ENCODE measurements at regions not wholly inside any gene's neighbourhood (a gene's known extent, or its start where the extent isn't known, plus 50 kb on each side); places are given as distances from the start of the nearest gene placed in this dataset.

- DNase-seq (peak; percentile 23 to 35), ATAC-seq (peak; percentile 75 to 83)
- in situ Hi-C loops (cut with MboI; ENCODE audit: low sequenced_read_pairs in 4 of 4), result no loop called here
- peak overlapping the region in 2 of 4 donors; percentile 33 to 55 for H3K27ac ChIP-seq
- no peaks in the 10 kb centered on the region for H3K27me3 ChIP-seq
- intact Hi-C loops (cut with DNase I; ENCODE audit: low total_unique reads), result no loop called here
- no peak for TF ChIP-seq POLR2A (IDR thresholded peaks at IDR 0.05)
- TF ChIP-seq, protein P1, sequence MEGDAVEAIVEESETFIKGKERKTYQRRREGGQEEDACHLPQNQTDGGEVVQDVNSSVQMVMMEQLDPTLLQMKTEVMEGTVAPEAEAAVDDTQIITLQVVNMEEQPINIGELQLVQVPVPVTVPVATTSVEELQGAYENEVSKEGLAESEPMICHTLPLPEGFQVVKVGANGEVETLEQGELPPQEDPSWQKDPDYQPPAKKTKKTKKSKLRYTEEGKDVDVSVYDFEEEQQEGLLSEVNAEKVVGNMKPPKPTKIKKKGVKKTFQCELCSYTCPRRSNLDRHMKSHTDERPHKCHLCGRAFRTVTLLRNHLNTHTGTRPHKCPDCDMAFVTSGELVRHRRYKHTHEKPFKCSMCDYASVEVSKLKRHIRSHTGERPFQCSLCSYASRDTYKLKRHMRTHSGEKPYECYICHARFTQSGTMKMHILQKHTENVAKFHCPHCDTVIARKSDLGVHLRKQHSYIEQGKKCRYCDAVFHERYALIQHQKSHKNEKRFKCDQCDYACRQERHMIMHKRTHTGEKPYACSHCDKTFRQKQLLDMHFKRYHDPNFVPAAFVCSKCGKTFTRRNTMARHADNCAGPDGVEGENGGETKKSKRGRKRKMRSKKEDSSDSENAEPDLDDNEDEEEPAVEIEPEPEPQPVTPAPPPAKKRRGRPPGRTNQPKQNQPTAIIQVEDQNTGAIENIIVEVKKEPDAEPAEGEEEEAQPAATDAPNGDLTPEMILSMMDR (IDR thresholded peaks at IDR 0.05 in 4 of 5, conservative IDR thresholded peaks at IDR 0.05 in 1 of 5), result no peak
- no peak overlapping the region for H3K4me3 ChIP-seq
- peaks cover 12 to 22% of the 10 kb centered on the region in 2 donors for H3K4me1 ChIP-seq
- no peaks in the 10 kb centered on the region for H3K9me3 ChIP-seq
- H3K36me3 ChIP-seq, result no peaks in the 10 kb centered on the region
Observed at GRCh38 chr9:109707355-109707754, 72.6 kb upstream of the PALM2AKAP2 start.

- no peak for DNase-seq
- peak; percentile 46 to 57 for ATAC-seq
- H3K4me1 ChIP-seq, result peaks cover 12 to 22% of the 10 kb centered on the region in 2 donors
- TF ChIP-seq, protein P1 (IDR thresholded peaks at IDR 0.05 in 4 of 5, conservative IDR thresholded peaks at IDR 0.05 in 1 of 5), result no peak
- TF ChIP-seq POLR2A (IDR thresholded peaks at IDR 0.05), result no peak
- H3K36me3 ChIP-seq, result no peaks in the 10 kb centered on the region
- in situ Hi-C loops (cut with MboI; ENCODE audit: low sequenced_read_pairs in 4 of 4) (no loop called here), intact Hi-C loops (cut with DNase I; ENCODE audit: low total_unique reads) (no loop called here)
- no peaks in the 10 kb centered on the region for H3K9me3 ChIP-seq
- H3K4me3 ChIP-seq, result no peak overlapping the region
- no peaks in the 10 kb centered on the region for H3K27me3 ChIP-seq
- H3K27ac ChIP-seq, result no peak overlapping the region
Observed at GRCh38 chr9:109708451-109708945, 71.5 kb upstream of the PALM2AKAP2 start.

DNA sequence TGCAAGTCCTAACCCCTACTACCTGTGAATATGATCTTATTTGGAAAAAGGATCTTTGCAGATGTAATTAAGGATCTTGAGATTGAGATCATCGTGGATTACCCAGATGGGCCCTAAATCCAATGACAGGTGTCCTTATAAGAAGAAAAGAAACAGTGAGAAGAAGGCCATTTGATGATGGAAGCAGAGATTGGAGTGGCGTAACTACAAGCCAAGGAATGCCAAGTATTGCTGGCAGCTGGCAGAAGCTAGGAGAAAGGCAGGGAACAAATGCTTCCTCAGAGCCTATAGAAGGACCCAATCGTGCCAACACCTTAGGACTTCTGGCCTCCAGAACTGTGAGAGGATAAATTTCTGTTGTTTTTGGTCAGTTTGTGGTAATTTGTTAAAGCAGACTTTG is 70.1 kb upstream of the PALM2AKAP2 start:
- TF ChIP-seq, protein P1 (IDR thresholded peaks at IDR 0.05 in 4 of 5, conservative IDR thresholded peaks at IDR 0.05 in 1 of 5), result no peak
- H3K27me3 ChIP-seq, result no peaks in the 10 kb centered on the region
- ATAC-seq (no peak), DNase-seq (no peak)
- peaks cover 12 to 22% of the 10 kb centered on the region in 2 donors for H3K4me1 ChIP-seq
- H3K9me3 ChIP-seq, result no peaks in the 10 kb centered on the region
- intact Hi-C loops (cut with DNase I; ENCODE audit: low total_unique reads), result no loop called here
- in situ Hi-C loops (cut with MboI; ENCODE audit: low sequenced_read_pairs in 4 of 4), result no loop called here
- H3K4me3 ChIP-seq, result no peak overlapping the region
- no peak overlapping the region for H3K27ac ChIP-seq
- no peaks in the 10 kb centered on the region for H3K36me3 ChIP-seq

DNA sequence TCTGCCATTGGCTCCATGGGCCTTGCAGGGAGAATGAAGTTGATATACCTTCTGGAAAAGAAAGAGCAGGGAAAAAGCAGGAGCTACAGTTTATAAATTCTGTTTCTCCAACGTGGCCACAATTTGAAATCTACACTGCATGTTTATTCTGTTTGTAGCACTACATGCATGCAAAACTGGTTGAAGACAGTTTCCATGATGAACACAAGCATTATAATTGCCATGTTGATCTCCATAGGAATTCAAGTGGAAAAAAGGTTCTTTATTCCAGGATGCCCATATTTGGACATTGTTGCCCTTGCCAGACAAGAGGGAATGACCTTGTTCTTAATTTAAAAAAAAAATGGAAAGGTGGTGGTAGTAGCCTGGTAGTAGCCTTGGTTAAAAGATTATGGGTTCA is 69.2 kb upstream of the PALM2AKAP2 start:
- DNase-seq (no peak), ATAC-seq (no peak)
- TF ChIP-seq POLR2A (IDR thresholded peaks at IDR 0.05), result no peak
- TF ChIP-seq, protein P1 (IDR thresholded peaks at IDR 0.05 in 4 of 5, conservative IDR thresholded peaks at IDR 0.05 in 1 of 5), result no peak
- Histone ChIP-seq H3K27ac (no peak overlapping the region), H3K9me3 (no peaks in the 10 kb centered on the region), H3K36me3 (no peaks in the 10 kb centered on the region), H3K27me3 (no peaks in the 10 kb centered on the region), H3K4me3 (no peak overlapping the region), H3K4me1 (peaks cover 12 to 22% of the 10 kb centered on the region in 2 donors)
- intact Hi-C loops (cut with DNase I; ENCODE audit: low total_unique reads), result no loop called here
- in situ Hi-C loops (cut with MboI; ENCODE audit: low sequenced_read_pairs in 4 of 4), result no loop called here

DNA sequence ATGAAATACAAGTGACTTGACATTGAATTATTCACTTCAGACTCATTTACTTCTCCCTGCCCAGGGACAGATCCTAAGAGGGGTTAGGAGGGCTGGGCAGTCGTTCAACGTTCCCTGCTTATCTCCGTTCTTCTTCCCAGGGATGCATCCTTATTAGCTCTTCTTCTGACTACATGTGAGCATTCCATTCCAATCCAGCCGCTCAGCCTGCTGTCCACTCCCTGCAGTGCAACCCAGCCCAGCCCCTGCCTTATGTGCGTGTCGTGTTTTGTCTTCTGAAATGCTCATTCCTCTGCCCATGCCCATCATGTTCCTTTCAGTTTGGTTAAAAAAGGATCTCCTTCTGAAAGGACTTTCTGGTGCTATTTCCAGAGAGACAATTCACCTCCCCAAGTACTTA is 64.7 kb upstream of the PALM2AKAP2 start:
- Histone ChIP-seq H3K9me3 (no peaks in the 10 kb centered on the region), H3K4me3 (no peak overlapping the region), H3K4me1 (no peaks in the 10 kb centered on the region), H3K36me3 (no peaks in the 10 kb centered on the region), H3K27ac (no peak overlapping the region), H3K27me3 (no peaks in the 10 kb centered on the region)
- intact Hi-C loops (cut with DNase I; ENCODE audit: low total_unique reads) (no loop called here), in situ Hi-C loops (cut with MboI; ENCODE audit: low sequenced_read_pairs in 4 of 4) (no loop called here)
- TF ChIP-seq, protein P1 (IDR thresholded peaks at IDR 0.05 in 4 of 5, conservative IDR thresholded peaks at IDR 0.05 in 1 of 5), result no peak
- DNase-seq, result no peak
- no peak for ATAC-seq

All from gastrocnemius medialis (tissue), 4 donors.